DOHH2 (cell line): ENCODE measurements at regions not wholly inside any gene's neighbourhood (a gene's known extent, or its start where the extent isn't known, plus 50 kb on each side); places are given as distances from the start of the nearest gene placed in this dataset.
"Not testable (repeated sequence)": the region's sequence is repeated elsewhere in the genome, so short reads cannot be mapped to it uniquely, and the experiment has no call there.

Experiments used
- H3F3A ChIP-seq: fragments of 200-600 bp; sonication (generic), shearing (Covaris generic); 2 replicates; pipeline ENCODE4 v1.6.0; 2016; ENCODE audit warnings: antibody characterized with exemption, mild to moderate bottlenecking; ENCODE audit not compliant: control insufficient read depth, insufficient read depth
- H3K27ac ChIP-seq: fragments of 200-600 bp; sonication (generic); 2 replicates; pipeline ENCODE4 v1.5.1; 2014; ENCODE audit warnings: low read depth, mild to moderate bottlenecking, low read length, moderate library complexity
- H3K27me3 ChIP-seq: fragments of 200-600 bp; sonication (generic); 2 replicates; pipeline ENCODE4 v1.6.1; 2014; ENCODE audit warnings: mild to moderate bottlenecking, low read length, mixed read lengths; ENCODE audit not compliant: control insufficient read depth
- H3K36me3 ChIP-seq: fragments of 200-600 bp; sonication (generic); 2 replicates; pipeline ENCODE4 v1.6.1; 2014; ENCODE audit warnings: mild to moderate bottlenecking, low read length, moderate library complexity, mixed read lengths; ENCODE audit not compliant: control insufficient read depth
- H3K4me1 ChIP-seq: fragments of 200-600 bp; sonication (generic); 2 replicates; pipeline ENCODE4 v1.6.1; 2014; ENCODE audit warnings: mild to moderate bottlenecking, low read length, mixed read lengths; ENCODE audit not compliant: control insufficient read depth
- H3K4me2 ChIP-seq: fragments of 200-600 bp; sonication (generic); 2 replicates; pipeline ENCODE4 v1.6.0; 2014; ENCODE audit warnings: mild to moderate bottlenecking, low read length, moderate library complexity
- H3K4me3 ChIP-seq: fragments of 200-600 bp; sonication (generic); 2 replicates; pipeline ENCODE4 v1.5.1; 2014; ENCODE audit warnings: mild to moderate bottlenecking, low read length, mixed read lengths
- H3K79me2 ChIP-seq: fragments of 200-600 bp; sonication (generic); 2 replicates; pipeline ENCODE4 v1.6.1; 2014; ENCODE audit warnings: mild to moderate bottlenecking, low read length, mixed read lengths; ENCODE audit not compliant: control insufficient read depth
- H3K9me2 ChIP-seq: fragments of 200-600 bp; sonication (generic); replicated peaks from 2 replicates; pipeline ENCODE4 v1.6.1; 2014; ENCODE audit warnings: mild to moderate bottlenecking, low read length, mixed read lengths; ENCODE audit not compliant: control insufficient read depth
- H3K9me3 ChIP-seq: fragments of 200-600 bp; sonication (generic); 2 replicates; pipeline ENCODE4 v1.6.1; 2014; ENCODE audit warnings: antibody characterized with exemption, low read length, mixed read lengths; ENCODE audit not compliant: control insufficient read depth, insufficient read depth
- H4K20me1 ChIP-seq: fragments of 200-600 bp; sonication (generic); 2 replicates; pipeline ENCODE4 v1.6.0; 2014; ENCODE audit warnings: low read depth, mild to moderate bottlenecking, antibody characterized with exemption, low read length, moderate library complexity; ENCODE audit not compliant: control insufficient read depth, insufficient read depth
- EZH2phosphoT487 ChIP-seq: fragments of 200-600 bp; sonication (generic); IDR thresholded peaks from 2 replicates; pipeline ENCODE4 v1.6.1; 2017; ENCODE audit warnings: borderline replicate concordance, mild to moderate bottlenecking, antibody characterized with exemption, low read length, moderate library complexity, mixed read lengths
- TF ChIP-seq, protein P1 (sequence below): fragments of 200-600 bp; sonication (generic); IDR thresholded peaks from one replicate; pipeline ENCODE4 v1.5.1; 2014; ENCODE audit warnings: antibody characterized with exemption, mild to moderate bottlenecking, low read depth, low read length; ENCODE audit not compliant: poor library complexity, severe bottlenecking

DNA sequence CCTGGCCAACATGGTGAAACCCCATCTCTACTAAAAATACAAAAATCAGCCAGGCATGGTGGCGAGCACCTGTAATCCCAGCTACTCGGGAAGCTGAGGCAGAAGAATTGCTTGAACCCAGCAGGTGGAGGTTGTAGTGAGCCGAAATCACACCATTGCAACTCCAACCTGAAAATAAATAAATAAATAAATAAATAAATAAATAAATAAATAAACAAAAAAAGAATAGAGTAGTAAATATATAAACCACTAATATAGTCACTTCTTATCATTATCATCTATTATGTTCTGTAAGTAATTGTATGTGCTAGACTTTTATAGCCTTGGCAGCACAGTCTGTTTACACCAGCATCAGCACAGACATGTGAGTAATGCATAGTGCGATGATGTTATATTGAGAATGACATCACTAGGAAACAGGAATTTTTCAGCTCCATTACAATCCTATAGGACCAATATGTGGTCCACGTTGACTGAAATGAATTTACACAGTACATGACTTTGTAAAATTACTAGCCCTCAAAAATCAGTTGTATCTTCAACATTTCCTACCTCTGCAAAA is 385.4 kb upstream of the ANKRD30A start:
- H3K27ac ChIP-seq, result no peak overlapping the region
- H3K9me2 ChIP-seq, result no peaks in the 10 kb centered on the region
- TF ChIP-seq, protein P1, sequence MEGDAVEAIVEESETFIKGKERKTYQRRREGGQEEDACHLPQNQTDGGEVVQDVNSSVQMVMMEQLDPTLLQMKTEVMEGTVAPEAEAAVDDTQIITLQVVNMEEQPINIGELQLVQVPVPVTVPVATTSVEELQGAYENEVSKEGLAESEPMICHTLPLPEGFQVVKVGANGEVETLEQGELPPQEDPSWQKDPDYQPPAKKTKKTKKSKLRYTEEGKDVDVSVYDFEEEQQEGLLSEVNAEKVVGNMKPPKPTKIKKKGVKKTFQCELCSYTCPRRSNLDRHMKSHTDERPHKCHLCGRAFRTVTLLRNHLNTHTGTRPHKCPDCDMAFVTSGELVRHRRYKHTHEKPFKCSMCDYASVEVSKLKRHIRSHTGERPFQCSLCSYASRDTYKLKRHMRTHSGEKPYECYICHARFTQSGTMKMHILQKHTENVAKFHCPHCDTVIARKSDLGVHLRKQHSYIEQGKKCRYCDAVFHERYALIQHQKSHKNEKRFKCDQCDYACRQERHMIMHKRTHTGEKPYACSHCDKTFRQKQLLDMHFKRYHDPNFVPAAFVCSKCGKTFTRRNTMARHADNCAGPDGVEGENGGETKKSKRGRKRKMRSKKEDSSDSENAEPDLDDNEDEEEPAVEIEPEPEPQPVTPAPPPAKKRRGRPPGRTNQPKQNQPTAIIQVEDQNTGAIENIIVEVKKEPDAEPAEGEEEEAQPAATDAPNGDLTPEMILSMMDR, result no peak
- TF ChIP-seq EZH2phosphoT487, result no peak
- H3K4me2 ChIP-seq, result no peak overlapping the region
- H3K4me1 ChIP-seq, result no peaks in the 10 kb centered on the region
- H3K36me3 ChIP-seq, result no peaks in the 10 kb centered on the region
- no peaks in the 10 kb centered on the region for H3F3A ChIP-seq
- no peaks in the 10 kb centered on the region for H3K79me2 ChIP-seq
- H4K20me1 ChIP-seq, result no peaks in the 10 kb centered on the region
- no peaks in the 10 kb centered on the region for H3K9me3 ChIP-seq
- H3K4me3 ChIP-seq, result no peak overlapping the region
- H3K27me3 ChIP-seq, result no peaks in the 10 kb centered on the region

DNA sequence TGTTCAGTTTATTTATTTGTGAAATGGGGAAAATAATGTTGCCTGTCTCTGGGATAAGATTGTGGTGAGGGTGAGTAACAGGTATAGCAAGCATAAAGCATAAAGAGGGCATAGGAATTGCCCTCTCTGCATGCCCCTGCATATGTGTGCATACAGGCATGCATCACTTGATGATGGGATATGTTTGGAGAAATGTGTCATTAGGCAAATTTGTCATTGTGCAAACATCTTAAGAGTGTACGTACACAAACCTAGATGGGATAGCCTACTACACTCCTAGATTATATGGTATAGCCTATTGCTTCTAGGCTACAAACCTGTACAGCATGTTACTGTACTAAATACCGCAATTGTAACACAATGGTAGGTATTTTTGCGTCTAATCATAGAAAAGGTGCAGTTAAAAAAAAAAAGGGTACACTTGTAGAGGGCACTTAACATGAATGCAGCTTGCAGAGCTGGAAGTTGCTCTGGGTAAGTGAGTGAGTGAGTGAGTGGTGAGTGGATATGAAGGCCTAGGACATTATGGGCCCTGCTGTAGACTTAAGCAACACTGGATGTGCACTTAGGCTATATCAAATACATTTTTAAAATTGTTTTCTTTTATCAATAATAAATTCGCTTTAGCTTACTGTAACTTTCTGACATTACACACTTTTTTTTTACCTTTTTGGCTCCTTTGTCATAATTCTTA is 386.5 kb upstream of the ANKRD30A start:
- H3K4me3 ChIP-seq, result no peak overlapping the region
- TF ChIP-seq, protein P1, result no peak
- no peak for TF ChIP-seq EZH2phosphoT487
- no peak overlapping the region for H3K4me2 ChIP-seq
- H3K27me3 ChIP-seq, result no peaks in the 10 kb centered on the region
- H3K36me3 ChIP-seq, result no peaks in the 10 kb centered on the region
- no peaks in the 10 kb centered on the region for H3K4me1 ChIP-seq
- H3K27ac ChIP-seq, result no peak overlapping the region
- no peaks in the 10 kb centered on the region for H3F3A ChIP-seq
- no peaks in the 10 kb centered on the region for H3K79me2 ChIP-seq
- H4K20me1 ChIP-seq, result no peaks in the 10 kb centered on the region
- no peaks in the 10 kb centered on the region for H3K9me2 ChIP-seq
- no peaks in the 10 kb centered on the region for H3K9me3 ChIP-seq

DNA sequence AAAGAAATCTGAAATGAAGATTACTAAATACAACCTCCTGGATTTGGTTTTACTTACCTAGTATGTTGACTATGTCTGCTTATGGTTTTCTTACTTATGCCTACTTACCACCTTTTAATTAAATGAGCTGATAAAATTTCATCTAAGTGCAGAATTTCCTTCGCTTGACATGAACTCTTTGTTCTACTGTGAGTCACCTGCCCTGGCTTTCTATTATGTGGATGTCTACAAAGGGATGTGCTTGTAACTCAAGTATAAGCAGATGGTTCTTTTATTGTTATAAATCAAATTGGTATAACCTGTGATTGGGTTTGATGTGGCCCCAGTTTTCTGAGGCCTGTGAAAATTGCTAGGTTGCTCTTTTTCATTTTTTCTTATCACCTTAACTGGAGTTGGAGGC is 389.1 kb upstream of the ANKRD30A start:
- no peak for TF ChIP-seq EZH2phosphoT487
- TF ChIP-seq, protein P1, result no peak
- H3F3A ChIP-seq, result no peaks in the 10 kb centered on the region
- H3K9me3 ChIP-seq, result no peaks in the 10 kb centered on the region

DNA sequence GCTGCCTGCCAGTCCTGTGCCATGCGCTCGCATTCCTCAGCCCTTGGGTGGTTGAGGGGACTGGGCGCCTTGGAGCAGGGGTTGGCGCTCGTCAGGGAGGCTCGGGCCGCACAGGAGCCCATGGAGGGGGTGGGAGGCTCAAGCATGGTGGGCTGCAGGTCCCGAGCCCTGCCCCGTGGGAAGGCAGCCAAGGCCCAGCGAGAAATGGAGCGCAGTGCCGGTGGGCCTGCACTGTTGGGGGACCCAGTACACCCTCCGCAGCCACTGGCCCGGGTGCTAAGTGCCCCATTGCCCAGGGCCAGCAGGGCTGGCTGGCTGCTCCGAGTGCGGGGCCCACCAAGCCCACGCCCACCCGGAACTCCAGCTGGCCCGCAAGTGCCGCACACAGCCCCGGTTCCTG is 390.8 kb upstream of the ANKRD30A start:
- not testable (repeated sequence) for H4K20me1 ChIP-seq, H3K9me3 ChIP-seq, H3K27me3 ChIP-seq, H3K9me2 ChIP-seq, H3K4me3 ChIP-seq, H3F3A ChIP-seq, H3K36me3 ChIP-seq, H3K4me2 ChIP-seq, H3K27ac ChIP-seq, H3K4me1 ChIP-seq, H3K79me2 ChIP-seq

More for the DNA sequence above, 389.1 kb upstream of the ANKRD30A start:
- no peak overlapping the region for H3K4me3 ChIP-seq
- H3K9me2 ChIP-seq, result no peaks in the 10 kb centered on the region
- H3K4me1 ChIP-seq, result no peaks in the 10 kb centered on the region
- no peaks in the 10 kb centered on the region for H4K20me1 ChIP-seq
- H3K27me3 ChIP-seq, result no peaks in the 10 kb centered on the region
- no peaks in the 10 kb centered on the region for H3K79me2 ChIP-seq
- H3K4me2 ChIP-seq, result no peak overlapping the region
- H3K36me3 ChIP-seq, result no peaks in the 10 kb centered on the region
- H3K27ac ChIP-seq, result no peak overlapping the region
